Cardiac muscle cell (in vitro differentiated cells and primary cell): ENCODE measurements at regions not wholly inside any gene's neighbourhood (a gene's known extent, or its start where the extent isn't known, plus 50 kb on each side); places are given as distances from the start of the nearest gene placed in this dataset.

Experiments
- DNase-seq, 2 donors: peaks; one replicate each; pipeline versions ENCODE4 v3.0.0 to v3.0.0-alpha.2; 2010 to 2017; ENCODE audit warnings: low read depth in 1 of 2, low spot score in 1 of 2
- H3K27ac ChIP-seq: fragments of 200-600 bp; sonication (generic); 2 replicates; pipeline ENCODE4 v1.5.1; 2016
- H3K27me3 ChIP-seq: fragments of 200-600 bp; sonication (generic); 2 replicates; pipeline ENCODE4 v1.6.0; 2016; ENCODE audit warnings: control low read depth
- H3K36me3 ChIP-seq: fragments of 200-600 bp; sonication (generic); 2 replicates; pipeline ENCODE4 v1.5.1; 2016; ENCODE audit warnings: control low read depth
- H3K4me1 ChIP-seq: fragments of 200-600 bp; sonication (generic); 2 replicates; pipeline ENCODE4 v1.8.1; 2017; ENCODE audit warnings: low read depth, mild to moderate bottlenecking, mixed run types
- H3K4me3 ChIP-seq: fragments of 200-600 bp; sonication (generic); 2 replicates; pipeline ENCODE4 v1.5.1; 2016; ENCODE audit warnings: mild to moderate bottlenecking
- H3K9me3 ChIP-seq: fragments of 200-600 bp; sonication (generic); 2 replicates; pipeline ENCODE4 v1.5.1; 2017; ENCODE audit warnings: low read depth, mild to moderate bottlenecking, control low read depth
- TF ChIP-seq, protein P1 (sequence below): IDR thresholded peaks from 2 replicates; pipeline ENCODE4 v1.5.1; 2012; ENCODE audit warnings: low read depth, mild to moderate bottlenecking, low read length

DNA sequence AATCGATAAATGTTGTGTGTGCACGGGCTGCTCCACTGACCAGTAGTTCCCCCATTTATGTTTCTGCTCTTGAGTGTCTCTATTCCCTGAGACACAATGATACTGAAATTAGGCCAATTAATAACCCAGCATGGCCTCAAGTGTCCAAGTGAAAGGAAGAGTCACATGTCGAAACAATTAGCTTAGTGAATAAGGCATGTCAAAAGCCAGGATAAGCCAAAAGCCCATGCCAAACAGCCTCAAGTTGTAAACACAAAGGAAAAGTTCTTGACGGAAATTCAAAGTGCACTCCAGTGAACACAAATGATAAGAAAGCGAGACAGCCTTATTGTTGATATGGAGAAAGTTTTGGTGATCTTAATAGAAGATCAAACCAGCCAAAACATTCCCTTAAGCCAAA is 167.1 kb upstream of the C1QTNF7 start:
- no peak overlapping the region for H3K4me3 ChIP-seq
- no peak overlapping the region for H3K27ac ChIP-seq
- no peaks in the 10 kb centered on the region for H3K36me3 ChIP-seq
- no peaks in the 10 kb centered on the region for H3K4me1 ChIP-seq
- TF ChIP-seq, protein P1, sequence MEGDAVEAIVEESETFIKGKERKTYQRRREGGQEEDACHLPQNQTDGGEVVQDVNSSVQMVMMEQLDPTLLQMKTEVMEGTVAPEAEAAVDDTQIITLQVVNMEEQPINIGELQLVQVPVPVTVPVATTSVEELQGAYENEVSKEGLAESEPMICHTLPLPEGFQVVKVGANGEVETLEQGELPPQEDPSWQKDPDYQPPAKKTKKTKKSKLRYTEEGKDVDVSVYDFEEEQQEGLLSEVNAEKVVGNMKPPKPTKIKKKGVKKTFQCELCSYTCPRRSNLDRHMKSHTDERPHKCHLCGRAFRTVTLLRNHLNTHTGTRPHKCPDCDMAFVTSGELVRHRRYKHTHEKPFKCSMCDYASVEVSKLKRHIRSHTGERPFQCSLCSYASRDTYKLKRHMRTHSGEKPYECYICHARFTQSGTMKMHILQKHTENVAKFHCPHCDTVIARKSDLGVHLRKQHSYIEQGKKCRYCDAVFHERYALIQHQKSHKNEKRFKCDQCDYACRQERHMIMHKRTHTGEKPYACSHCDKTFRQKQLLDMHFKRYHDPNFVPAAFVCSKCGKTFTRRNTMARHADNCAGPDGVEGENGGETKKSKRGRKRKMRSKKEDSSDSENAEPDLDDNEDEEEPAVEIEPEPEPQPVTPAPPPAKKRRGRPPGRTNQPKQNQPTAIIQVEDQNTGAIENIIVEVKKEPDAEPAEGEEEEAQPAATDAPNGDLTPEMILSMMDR: no peak
- no peaks in the 10 kb centered on the region for H3K27me3 ChIP-seq
- no peaks in the 10 kb centered on the region for H3K9me3 ChIP-seq
- no peak for DNase-seq

DNA sequence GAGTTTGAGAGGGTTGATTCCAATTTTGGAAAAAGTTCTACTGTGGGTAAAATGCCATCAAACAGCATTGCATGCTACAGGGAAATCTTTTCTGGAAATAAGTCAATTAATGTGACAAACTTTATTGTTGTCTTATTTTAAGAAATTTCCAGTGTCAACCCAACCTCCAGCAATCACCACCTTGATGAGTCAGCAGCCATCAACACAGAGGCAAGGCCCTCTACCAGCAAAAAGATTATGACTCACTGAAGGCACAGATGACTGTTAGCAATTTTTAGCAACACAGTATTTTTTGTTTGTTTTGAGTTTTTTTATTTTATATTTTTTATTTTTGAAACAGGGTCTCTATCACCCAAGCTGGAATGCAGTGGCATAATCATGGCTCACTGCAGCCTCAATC is 165.4 kb upstream of the C1QTNF7 start:
- TF ChIP-seq, protein P1: no peak
- Histone ChIP-seq H3K27me3 (no peaks in the 10 kb centered on the region), H3K9me3 (no peaks in the 10 kb centered on the region), H3K4me1 (no peaks in the 10 kb centered on the region), H3K27ac (no peak overlapping the region), H3K36me3 (no peaks in the 10 kb centered on the region), H3K4me3 (no peak overlapping the region)
- DNase-seq: no peak

DNA sequence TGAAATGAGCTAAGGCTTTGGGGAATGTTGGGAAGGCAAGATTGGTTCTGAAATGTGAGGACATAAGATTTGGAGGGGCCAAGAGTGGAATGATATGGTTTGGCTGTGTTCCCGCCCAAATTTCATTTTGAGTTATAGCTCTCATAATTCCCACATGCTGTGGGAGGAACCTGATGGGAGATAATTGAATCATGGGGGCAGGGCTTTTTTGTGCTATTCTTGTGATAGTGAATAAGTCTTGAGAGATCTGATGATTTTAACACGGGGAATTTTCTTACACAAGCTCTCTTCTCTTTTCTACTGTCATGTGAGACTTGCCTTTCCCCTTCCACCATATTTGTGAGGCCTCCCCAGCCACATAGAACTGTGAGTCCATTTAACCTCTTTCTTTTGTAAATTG is 157.6 kb upstream of the C1QTNF7 start:
- TF ChIP-seq, protein P1: no peak
- Histone ChIP-seq H3K27ac (no peak overlapping the region), H3K4me1 (no peaks in the 10 kb centered on the region), H3K27me3 (no peaks in the 10 kb centered on the region), H3K36me3 (no peaks in the 10 kb centered on the region), H3K9me3 (no peaks in the 10 kb centered on the region), H3K4me3 (no peak overlapping the region)
- DNase-seq: no peak

DNA sequence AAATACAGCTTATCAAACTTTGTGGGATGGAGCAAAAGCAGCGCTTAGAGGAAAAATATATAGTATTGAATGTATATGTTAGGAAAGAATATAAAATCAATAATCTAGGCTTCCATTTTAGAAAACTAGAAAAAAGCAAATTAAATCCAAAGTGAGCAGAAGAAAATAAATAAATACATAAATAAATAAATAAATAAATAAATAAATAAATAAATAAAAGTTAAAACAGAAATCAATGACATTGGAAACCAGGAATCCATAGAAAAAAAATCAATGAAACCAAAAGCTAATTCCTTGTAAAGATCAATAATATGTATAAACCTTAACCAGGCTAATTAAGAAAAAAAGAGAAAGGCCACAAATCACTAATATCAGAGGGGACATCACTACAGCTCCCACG is 141.8 kb upstream of the C1QTNF7 start:
- H3K36me3 ChIP-seq: no peaks in the 10 kb centered on the region
- H3K27ac ChIP-seq: no peak overlapping the region
- H3K27me3 ChIP-seq: no peaks in the 10 kb centered on the region
- no peak overlapping the region for H3K4me3 ChIP-seq
- no peaks in the 10 kb centered on the region for H3K4me1 ChIP-seq
- no peak for DNase-seq
- no peaks in the 10 kb centered on the region for H3K9me3 ChIP-seq
- TF ChIP-seq, protein P1: no peak

DNA sequence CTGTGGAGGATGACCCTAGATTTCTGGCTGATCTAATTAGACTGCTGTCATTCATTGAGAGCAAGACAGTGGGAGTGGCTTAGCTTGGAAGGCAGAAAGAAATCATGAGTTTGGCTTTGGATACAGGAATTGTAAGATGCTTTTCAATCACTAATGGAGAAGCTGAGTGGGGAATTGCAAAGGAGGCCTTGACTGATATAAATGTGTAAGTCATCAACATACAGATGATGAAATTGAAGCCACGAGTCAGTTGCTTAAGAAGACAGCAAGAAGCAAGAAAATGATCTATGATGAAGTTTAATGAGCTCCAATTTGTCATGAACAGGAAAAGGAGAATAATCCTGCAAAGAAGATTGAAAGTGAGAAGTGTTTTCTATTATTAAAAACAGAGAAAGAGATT is 136.7 kb upstream of the C1QTNF7 start:
- TF ChIP-seq, protein P1: no peak
- H3K9me3 ChIP-seq: no peaks in the 10 kb centered on the region
- no peaks in the 10 kb centered on the region for H3K36me3 ChIP-seq
- no peaks in the 10 kb centered on the region for H3K4me1 ChIP-seq
- H3K4me3 ChIP-seq: no peak overlapping the region
- DNase-seq: no peak
- H3K27me3 ChIP-seq: no peaks in the 10 kb centered on the region
- no peak overlapping the region for H3K27ac ChIP-seq

DNA sequence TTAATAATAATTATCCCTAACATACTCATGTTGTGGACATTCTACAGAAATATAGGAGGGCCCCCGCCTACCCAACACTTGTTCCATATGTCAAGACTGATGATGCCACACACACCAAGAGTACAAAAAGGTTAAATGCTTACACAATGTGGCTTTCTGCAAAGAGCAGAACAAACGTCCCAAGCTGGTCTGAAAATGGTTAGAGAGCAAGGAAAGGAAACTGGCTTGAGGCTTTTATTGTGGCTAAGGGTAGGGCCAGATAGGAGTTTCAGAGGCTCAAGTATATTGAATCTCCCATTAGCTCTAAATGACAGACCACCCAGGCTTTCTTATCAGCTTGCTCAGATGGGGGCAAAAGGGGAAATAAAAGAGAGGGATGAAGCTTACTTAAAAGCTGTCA is 134.1 kb upstream of the C1QTNF7 start:
- Histone ChIP-seq H3K9me3 (no peaks in the 10 kb centered on the region), H3K4me3 (no peak overlapping the region), H3K4me1 (no peaks in the 10 kb centered on the region), H3K27ac (no peak overlapping the region), H3K36me3 (no peaks in the 10 kb centered on the region), H3K27me3 (no peaks in the 10 kb centered on the region)
- no peak for DNase-seq
- TF ChIP-seq, protein P1: no peak
